Kidney (tissue), 13 donors: ENCODE measurements at regions not wholly inside any gene's neighbourhood (a gene's known extent, or its start where the extent isn't known, plus 50 kb on each side); places are given as distances from the start of the nearest gene placed in this dataset.

Source experiments
- DNase-seq, 5 donors: peaks; one replicate each; pipeline ENCODE4 v3.0.0-alpha.2; 2013 to 2020
- FAIRE-seq: peaks from 2 replicates; lab custom pipeline; 2012; peaks lifted over from hg19 to GRCh38; lab: Jason Lieb, UNC
- H3K27ac ChIP-seq, 2 donors: one replicate each; pipeline ENCODE4 v1.7.0; 2013; ENCODE audit warnings: low read depth in 2 of 2, low read length in 2 of 2, inconsistent platforms in 1 of 2
- H3K27me3 ChIP-seq: one replicate; pipeline ENCODE4 v1.7.1; 2013; ENCODE audit warnings: low read length, inconsistent platforms; ENCODE audit not compliant: control insufficient read depth, insufficient read depth
- H3K36me3 ChIP-seq, 3 donors: one replicate each; pipeline versions ENCODE4 v1.7.0 to v1.7.1; 2013; ENCODE audit warnings: low read length in 3 of 3, control low read depth in 1 of 3, inconsistent platforms in 1 of 3; ENCODE audit not compliant: insufficient read depth in 3 of 3, control insufficient read depth in 2 of 3
- H3K4me1 ChIP-seq, 3 donors: one replicate each; pipeline versions ENCODE4 v1.7.0 to v1.7.1; 2013; ENCODE audit warnings: low read length in 3 of 3, inconsistent platforms in 1 of 3, low read depth in 1 of 3; ENCODE audit not compliant: control insufficient read depth in 2 of 3, insufficient read depth in 2 of 3
- H3K4me3 ChIP-seq, 3 donors: one replicate each; pipeline versions ENCODE4 v1.7.0 to v1.8.1; 2013; ENCODE audit warnings: low read length in 3 of 3, control low read depth in 1 of 3, inconsistent platforms in 1 of 3
- H3K9ac ChIP-seq, 3 donors: one replicate each; pipeline versions ENCODE4 v1.7.0 to v1.7.1; 2013; ENCODE audit warnings: low read length in 3 of 3, control low read depth in 1 of 3, inconsistent platforms in 1 of 3
- H3K9me3 ChIP-seq, 3 donors: one replicate each; pipeline versions ENCODE4 v1.7.0 to v1.7.1; 2013; ENCODE audit warnings: low read length in 3 of 3, control low read depth in 1 of 3, inconsistent platforms in 1 of 3; ENCODE audit not compliant: control insufficient read depth in 2 of 3, insufficient read depth in 1 of 3
- intact Hi-C: fragments of 100-400 bp; cut with DNase I; formaldehyde crosslinking; loops from one replicate; pipeline ENCODE4 v1.11.1; 2022
- TF ChIP-seq, protein P1 (sequence below): IDR thresholded peaks from 3 replicates; pipeline ENCODE4 v1.5.1; 2012; ENCODE audit warnings: mild to moderate bottlenecking, moderate library complexity, borderline replicate concordance; ENCODE audit not compliant: insufficient read depth; ENCODE audit errors: extremely low read depth
- donor health status: control.
- donor health status: control.
- donor health status: control.
- donor health status: control.
- donor health status: control.
- donor health status: DM: yes; HTN: yes; CAD: no.
- donor health status: Normal renal cell carcinoma (clear cell type).

DNA sequence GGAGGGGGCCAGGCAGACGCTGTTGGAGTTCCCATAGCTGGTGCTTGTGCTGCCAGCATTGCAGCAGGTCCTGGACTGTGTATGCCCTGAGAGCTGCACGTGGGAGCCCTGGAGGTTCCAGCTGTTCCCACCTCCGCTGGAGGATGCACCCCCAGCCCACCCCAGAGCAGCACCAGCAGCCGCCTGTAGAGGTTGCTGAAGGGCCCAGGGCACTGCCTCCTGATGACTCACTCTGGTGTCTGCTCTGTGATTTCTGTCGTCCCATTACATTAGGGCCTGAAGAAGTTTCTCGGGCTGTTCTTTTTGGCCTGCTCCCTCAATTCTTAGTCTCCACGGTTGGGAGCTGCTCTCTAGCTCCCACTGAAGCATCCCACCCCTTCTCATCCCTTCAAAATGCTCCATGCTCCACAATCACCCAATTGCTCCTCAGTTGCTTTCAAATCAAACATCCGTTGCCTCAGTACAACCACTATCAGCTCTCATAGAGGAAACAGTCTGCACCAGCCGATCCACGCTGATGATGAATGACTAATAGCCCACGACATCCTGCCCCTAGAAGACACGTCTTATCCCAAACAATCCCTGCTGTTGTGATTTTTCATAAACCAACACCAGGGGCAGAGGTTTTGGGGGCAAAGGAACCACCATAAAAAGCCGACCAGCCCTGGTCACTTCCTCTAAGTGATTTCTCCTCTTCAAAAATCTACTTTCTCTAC lies 65.2 kb upstream of the RNF152 start:
- intact Hi-C loops, result no loop called here
- no peak for DNase-seq
- peaks cover 0 to under 1% (median 0%) of the 10 kb centered on the region in 3 donors for H3K4me1 ChIP-seq
- no peak overlapping the region for H3K4me3 ChIP-seq
- no peak for FAIRE-seq
- H3K9ac ChIP-seq, result no peak overlapping the region
- H3K27me3 ChIP-seq, result no peaks in the 10 kb centered on the region
- H3K36me3 ChIP-seq, result no peaks in the 10 kb centered on the region
- no peak overlapping the region for H3K27ac ChIP-seq
- H3K9me3 ChIP-seq, result no peaks in the 10 kb centered on the region
- TF ChIP-seq, protein P1, sequence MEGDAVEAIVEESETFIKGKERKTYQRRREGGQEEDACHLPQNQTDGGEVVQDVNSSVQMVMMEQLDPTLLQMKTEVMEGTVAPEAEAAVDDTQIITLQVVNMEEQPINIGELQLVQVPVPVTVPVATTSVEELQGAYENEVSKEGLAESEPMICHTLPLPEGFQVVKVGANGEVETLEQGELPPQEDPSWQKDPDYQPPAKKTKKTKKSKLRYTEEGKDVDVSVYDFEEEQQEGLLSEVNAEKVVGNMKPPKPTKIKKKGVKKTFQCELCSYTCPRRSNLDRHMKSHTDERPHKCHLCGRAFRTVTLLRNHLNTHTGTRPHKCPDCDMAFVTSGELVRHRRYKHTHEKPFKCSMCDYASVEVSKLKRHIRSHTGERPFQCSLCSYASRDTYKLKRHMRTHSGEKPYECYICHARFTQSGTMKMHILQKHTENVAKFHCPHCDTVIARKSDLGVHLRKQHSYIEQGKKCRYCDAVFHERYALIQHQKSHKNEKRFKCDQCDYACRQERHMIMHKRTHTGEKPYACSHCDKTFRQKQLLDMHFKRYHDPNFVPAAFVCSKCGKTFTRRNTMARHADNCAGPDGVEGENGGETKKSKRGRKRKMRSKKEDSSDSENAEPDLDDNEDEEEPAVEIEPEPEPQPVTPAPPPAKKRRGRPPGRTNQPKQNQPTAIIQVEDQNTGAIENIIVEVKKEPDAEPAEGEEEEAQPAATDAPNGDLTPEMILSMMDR, result no peak

DNA sequence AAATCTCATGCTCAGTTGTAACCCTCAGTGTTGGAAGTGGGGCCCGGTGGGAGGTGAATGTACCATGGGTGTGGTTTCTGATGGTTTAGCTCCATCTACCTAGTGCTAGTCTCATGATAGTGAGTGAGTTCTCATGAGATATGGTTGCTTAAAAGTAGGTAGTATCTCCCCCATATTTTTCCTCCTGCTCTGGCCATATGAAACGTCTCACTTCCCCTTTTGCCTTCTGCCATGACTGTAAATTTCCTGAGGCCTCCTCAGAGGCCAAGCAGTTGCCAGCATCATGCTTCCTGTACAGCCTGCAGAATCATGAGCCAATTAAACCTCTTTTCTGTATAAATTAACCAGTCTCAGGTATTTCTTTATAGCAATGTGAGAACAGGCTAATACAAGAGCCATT lies 62.8 kb upstream of the RNF152 start:
- H3K4me1 ChIP-seq, result no peaks in the 10 kb centered on the region
- no peaks in the 10 kb centered on the region for H3K36me3 ChIP-seq
- TF ChIP-seq, protein P1, result no peak
- intact Hi-C loops, result no loop called here
- DNase-seq (no peak), FAIRE-seq (no peak)
- H3K27me3 ChIP-seq, result no peaks in the 10 kb centered on the region
- no peak overlapping the region for H3K4me3 ChIP-seq
- no peaks in the 10 kb centered on the region for H3K9me3 ChIP-seq
- H3K9ac ChIP-seq, result no peak overlapping the region
- no peak overlapping the region for H3K27ac ChIP-seq

DNA sequence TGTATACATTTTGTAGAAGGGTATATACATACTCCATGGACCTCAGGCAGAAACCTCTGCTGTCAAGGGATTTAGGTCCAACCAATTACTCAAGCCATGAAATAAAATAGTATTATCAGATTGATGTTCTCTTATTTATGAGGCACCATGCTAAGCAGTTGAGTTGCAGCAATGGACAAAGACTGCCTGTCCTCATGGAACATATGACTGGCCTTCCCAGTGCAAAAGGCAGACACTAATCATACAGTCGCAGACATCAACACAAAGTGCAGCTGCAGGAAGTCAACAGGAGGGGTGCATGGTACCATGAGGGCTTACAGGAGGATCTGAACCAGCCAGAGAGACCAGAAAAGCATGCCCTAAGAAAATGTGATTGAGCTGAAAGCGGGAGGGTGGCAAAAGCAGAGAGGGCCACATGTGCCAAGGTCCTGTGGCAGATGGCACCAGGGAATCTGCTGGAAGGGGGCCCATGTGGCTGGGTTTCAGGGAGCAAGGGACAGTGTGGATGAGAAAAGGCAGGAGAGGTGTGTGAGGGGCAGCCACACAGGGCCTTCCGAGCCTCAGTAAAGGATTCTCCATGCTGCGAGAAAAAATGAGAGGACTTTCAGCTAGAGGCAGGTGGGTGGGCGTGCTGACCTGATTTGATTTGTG lies 61.4 kb upstream of the RNF152 start:
- no peak overlapping the region for H3K27ac ChIP-seq
- DNase-seq, result peak in 1 of 5 donors; percentile 53
- no peaks in the 10 kb centered on the region for H3K27me3 ChIP-seq
- no peaks in the 10 kb centered on the region for H3K9me3 ChIP-seq
- no peaks in the 10 kb centered on the region for H3K4me1 ChIP-seq
- intact Hi-C loops, result no loop called here
- TF ChIP-seq, protein P1, result no peak
- no peaks in the 10 kb centered on the region for H3K36me3 ChIP-seq
- no peak overlapping the region for H3K9ac ChIP-seq
- no peak for FAIRE-seq
- H3K4me3 ChIP-seq, result no peak overlapping the region
